ENCODE measurements at regions not wholly inside any gene's neighbourhood (a gene's known extent, or its start where the extent isn't known, plus 50 kb on each side); places are given as distances from the start of the nearest gene placed in this dataset.

- no peak for DNase-seq (ENCODE audit: low read depth)
These were observed 50.4 kb upstream of the CIBAR2 start for GRCh38 chr16:85162478-85163277.

- no peak for DNase-seq (ENCODE audit: low read depth)
These were observed 51.2 kb upstream of the CIBAR2 start for GRCh38 chr16:85163278-85164112.

GRCh38 chr16:85164431-85164830 lies 52.2 kb upstream of the CIBAR2 start:
- DNase-seq (ENCODE audit: low read depth), result no peak

GRCh38 chr16:85164838-85165516 lies 52.7 kb upstream of the CIBAR2 start:
- DNase-seq (ENCODE audit: low read depth), result no peak

GRCh38 chr16:85165781-85166180 lies 53.5 kb upstream of the CIBAR2 start:
- DNase-seq (ENCODE audit: low read depth), result no peak

- DNase-seq (ENCODE audit: low read depth), result no peak
These were observed 54.0 kb upstream of the CIBAR2 start for GRCh38 chr16:85166281-85166680.

GRCh38 chr16:85166699-85167588 lies 54.7 kb upstream of the CIBAR2 start:
- DNase-seq (ENCODE audit: low read depth), result no peak

GRCh38 chr16:85167589-85168537 lies 55.6 kb upstream of the CIBAR2 start:
- DNase-seq (ENCODE audit: low read depth), result no peak

- DNase-seq (ENCODE audit: low read depth), result no peak
These were observed 56.5 kb upstream of the CIBAR2 start for GRCh38 chr16:85168732-85169256.

GRCh38 chr16:85169333-85170065 lies 57.2 kb upstream of the CIBAR2 start:
- no peak for DNase-seq (ENCODE audit: low read depth)

- DNase-seq (ENCODE audit: low read depth), result no peak
These were observed 57.8 kb upstream of the CIBAR2 start for GRCh38 chr16:85170066-85170491.

GRCh38 chr16:85170590-85171003 lies 58.3 kb upstream of the CIBAR2 start:
- DNase-seq (ENCODE audit: low read depth), result no peak

GRCh38 chr16:85171004-85171758 lies 58.9 kb upstream of the CIBAR2 start:
- no peak for DNase-seq (ENCODE audit: low read depth)

GRCh38 chr16:85171759-85172454 lies 59.6 kb upstream of the CIBAR2 start:
- no peak for DNase-seq (ENCODE audit: low read depth)

GRCh38 chr16:85172455-85173145 lies 60.3 kb upstream of the CIBAR2 start:
- no peak for DNase-seq (ENCODE audit: low read depth)

GRCh38 chr16:85173146-85173980 lies 61.1 kb upstream of the CIBAR2 start:
- peak; percentile 68 for DNase-seq (ENCODE audit: low read depth)

Data from HS-5 (cell line).